Mesothelial cell of epicardium (in vitro differentiated cells): ENCODE measurements at regions not wholly inside any gene's neighbourhood (a gene's known extent, or its start where the extent isn't known, plus 50 kb on each side); places are given as distances from the start of the nearest gene placed in this dataset.

Experiments
- DNase-seq, 2 experiments: peaks; one replicate each; pipeline ENCODE4 v3.0.0; 2021; ENCODE audit warnings: low spot score in 2 of 2; ENCODE audit not compliant: unreplicated experiment in 2 of 2
- H3K27ac Mint-ChIP-seq: 2 replicates; pipeline ENCODE4 v1.8.0; 2021; ENCODE audit warnings: mixed read lengths
- H3K27me3 Mint-ChIP-seq: 2 replicates; pipeline ENCODE4 v1.8.0; 2021; ENCODE audit warnings: low read depth, mixed read lengths
- H3K36me3 Mint-ChIP-seq: 2 replicates; pipeline ENCODE4 v1.8.0; 2021; ENCODE audit warnings: mixed read lengths
- H3K4me1 Mint-ChIP-seq: 2 replicates; pipeline ENCODE4 v1.8.0; 2021; ENCODE audit warnings: mixed read lengths
- H3K4me3 Mint-ChIP-seq: 2 replicates; pipeline ENCODE4 v1.8.0; 2021; ENCODE audit warnings: mild to moderate bottlenecking, moderate library complexity, mixed read lengths
- H3K9me3 Mint-ChIP-seq: 2 replicates; pipeline ENCODE4 v1.8.0; 2021; ENCODE audit warnings: mixed read lengths
- CTCF ChIP-seq: fragments of 200-600 bp; sonication (generic); IDR thresholded peaks from one replicate; pipeline ENCODE4 v1.5.0; 2021; ENCODE audit warnings: antibody characterized with exemption; ENCODE audit not compliant: unreplicated experiment

- no peak overlapping the region for H3K27ac Mint-ChIP-seq
- H3K36me3 Mint-ChIP-seq: no peaks in the 10 kb centered on the region
- no peak for DNase-seq
- no peaks in the 10 kb centered on the region for H3K27me3 Mint-ChIP-seq
- H3K4me3 Mint-ChIP-seq: no peak overlapping the region
- TF ChIP-seq CTCF: no peak
- H3K4me1 Mint-ChIP-seq: no peaks in the 10 kb centered on the region
- peaks cover 27% of the 10 kb centered on the region for H3K9me3 Mint-ChIP-seq
Measured at GRCh38 chr2:41242001-41242331, 790.1 kb upstream of the SLC8A1 start.

- Mint-ChIP-seq H3K4me1 (no peaks in the 10 kb centered on the region), H3K9me3 (peaks cover 5% of the 10 kb centered on the region), H3K27me3 (no peaks in the 10 kb centered on the region), H3K36me3 (no peaks in the 10 kb centered on the region), H3K4me3 (no peak overlapping the region), H3K27ac (no peak overlapping the region)
- DNase-seq: no peak
- no peak for TF ChIP-seq CTCF
Measured at GRCh38 chr2:41267929-41268659, 779.7 kb upstream of the PKDCC start.

- TF ChIP-seq CTCF: no peak
- Mint-ChIP-seq H3K4me3 (no peak overlapping the region), H3K4me1 (peaks cover 13% of the 10 kb centered on the region), H3K27ac (peak overlapping the region; percentile 82), H3K9me3 (peaks cover 16% of the 10 kb centered on the region), H3K27me3 (no peaks in the 10 kb centered on the region), H3K36me3 (no peaks in the 10 kb centered on the region)
- DNase-seq: no peak
Measured at GRCh38 chr2:41283079-41283775, 764.6 kb upstream of the PKDCC start.

- Mint-ChIP-seq H3K27ac (no peak overlapping the region), H3K4me1 (peaks cover 4% of the 10 kb centered on the region), H3K9me3 (peaks cover 8% of the 10 kb centered on the region), H3K27me3 (no peaks in the 10 kb centered on the region), H3K36me3 (no peaks in the 10 kb centered on the region), H3K4me3 (no peak overlapping the region)
- no peak for TF ChIP-seq CTCF
- DNase-seq: no peak
Measured at GRCh38 chr2:41293491-41293890, 754.3 kb upstream of the PKDCC start.

- no peak for DNase-seq
- H3K4me1 Mint-ChIP-seq: peaks cover 4% of the 10 kb centered on the region
- TF ChIP-seq CTCF: no peak
- no peaks in the 10 kb centered on the region for H3K27me3 Mint-ChIP-seq
- no peaks in the 10 kb centered on the region for H3K36me3 Mint-ChIP-seq
- H3K4me3 Mint-ChIP-seq: no peak overlapping the region
- H3K9me3 Mint-ChIP-seq: peaks cover 7% of the 10 kb centered on the region
- H3K27ac Mint-ChIP-seq: peak overlapping the region; percentile 39
Measured at GRCh38 chr2:41294331-41294730, 753.5 kb upstream of the PKDCC start.
